Endothelial cell of umbilical vein (primary cell): ENCODE measurements at regions not wholly inside any gene's neighbourhood (a gene's known extent, or its start where the extent isn't known, plus 50 kb on each side); places are given as distances from the start of the nearest gene placed in this dataset.

Source experiments
- EZH2 ChIP-seq: IDR thresholded peaks from 2 replicates; pipeline ENCODE4 v1.6.1; 2012; ENCODE audit warnings: borderline replicate concordance, low read depth, mild to moderate bottlenecking, moderate library complexity, low read length, inconsistent platforms; ENCODE audit not compliant: severe bottlenecking
- POLR2A ChIP-seq: IDR thresholded peaks from 2 replicates; pipeline ENCODE4 v1.6.1; 2012; ENCODE audit warnings: low read depth, mild to moderate bottlenecking, control low read depth, low read length
- POLR2AphosphoS5 ChIP-seq: IDR thresholded peaks from 2 replicates; pipeline ENCODE4 v1.6.1; 2012; ENCODE audit warnings: low read depth, mild to moderate bottlenecking, control low read depth, low read length, moderate library complexity; ENCODE audit not compliant: insufficient read depth

DNA sequence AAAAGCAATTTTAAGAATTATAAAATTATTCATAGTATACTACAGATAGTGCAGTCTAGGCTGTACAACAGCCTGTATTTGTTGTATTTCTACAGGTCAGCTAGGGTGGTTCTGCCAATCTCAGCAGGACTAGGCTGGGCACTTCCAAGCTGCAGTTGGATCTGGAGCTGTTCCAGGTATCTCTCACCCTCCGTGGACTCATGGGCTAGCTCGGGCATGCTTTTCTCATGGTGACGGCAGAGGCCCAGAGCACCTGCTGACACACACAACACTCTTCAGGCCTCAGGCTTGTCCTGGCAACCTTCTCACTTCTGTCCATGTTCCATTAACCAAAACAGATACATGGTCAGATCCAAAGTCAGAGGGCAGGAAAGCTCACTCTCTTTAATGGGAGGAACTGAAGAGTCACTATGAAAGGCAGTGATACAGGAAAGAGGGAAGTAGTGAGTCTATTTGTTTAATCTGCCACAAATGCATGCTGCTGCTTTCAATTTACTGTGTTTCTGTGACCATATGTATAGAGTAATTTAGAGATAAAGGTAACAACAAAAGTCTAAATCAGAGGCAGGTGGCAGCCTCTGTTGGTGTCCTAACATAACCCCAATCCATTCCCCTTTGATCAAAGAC is 462.4 kb upstream of the ACVR2A start:
- TF ChIP-seq POLR2AphosphoS5 (no peak), EZH2 (no peak), POLR2A (no peak)
